Calu3 (cell line): ENCODE measurements at regions not wholly inside any gene's neighbourhood (a gene's known extent, or its start where the extent isn't known, plus 50 kb on each side); places are given as distances from the start of the nearest gene placed in this dataset.

Experiments
- BruUV-seq: library from RNA; stranded (reverse); fragments of 400-500 nt; replicated peaks from 2 replicates; lab custom pipeline; 2021; lab: Mats Ljungman, UMichigan
- CTCF ChIA-PET: fragments of 300-600 bp; sonication (Branson Sonifier 250); formaldehyde crosslinking; loops from one replicate; lab custom pipeline; 2022; ENCODE audit warnings: antibody characterized with exemption; lab: Charles Lee
- DNase-seq: peaks from one replicate; pipeline ENCODE4 v3.0.0; 2022
- H3K27ac Mint-ChIP-seq: one replicate; pipeline ENCODE4 v1.8.0; 2022; ENCODE audit warnings: mixed read lengths; ENCODE audit not compliant: unreplicated experiment
- H3K27me3 Mint-ChIP-seq: one replicate; pipeline ENCODE4 v1.8.0; 2022; ENCODE audit warnings: mixed read lengths; ENCODE audit not compliant: unreplicated experiment
- H3K36me3 Mint-ChIP-seq: one replicate; pipeline ENCODE4 v1.8.0; 2022; ENCODE audit warnings: mild to moderate bottlenecking, moderate library complexity, mixed read lengths; ENCODE audit not compliant: insufficient read depth, unreplicated experiment
- H3K4me1 Mint-ChIP-seq: one replicate; pipeline ENCODE4 v1.8.0; 2022; ENCODE audit warnings: mild to moderate bottlenecking, low read depth, mixed read lengths; ENCODE audit not compliant: unreplicated experiment
- H3K4me3 Mint-ChIP-seq: one replicate; pipeline ENCODE4 v1.8.0; 2022; ENCODE audit warnings: mild to moderate bottlenecking, low read depth, moderate library complexity, mixed read lengths; ENCODE audit not compliant: unreplicated experiment
- H3K9me3 Mint-ChIP-seq: one replicate; pipeline ENCODE4 v1.8.0; 2022; ENCODE audit warnings: low read depth, mixed read lengths; ENCODE audit not compliant: unreplicated experiment
- intact Hi-C: fragments of 100-400 bp; cut with micrococcal nuclease; formaldehyde crosslinking; loops from one replicate; pipeline ENCODE4 v1.10.0; 2022; ENCODE audit not compliant: unreplicated experiment
- TF ChIP-seq, protein P1 (sequence below): fragments of 200-600 bp; IDR thresholded peaks from one replicate; pipeline ENCODE4 v1.8.0; 2022; ENCODE audit warnings: antibody characterized with exemption; ENCODE audit not compliant: unreplicated experiment

DNA sequence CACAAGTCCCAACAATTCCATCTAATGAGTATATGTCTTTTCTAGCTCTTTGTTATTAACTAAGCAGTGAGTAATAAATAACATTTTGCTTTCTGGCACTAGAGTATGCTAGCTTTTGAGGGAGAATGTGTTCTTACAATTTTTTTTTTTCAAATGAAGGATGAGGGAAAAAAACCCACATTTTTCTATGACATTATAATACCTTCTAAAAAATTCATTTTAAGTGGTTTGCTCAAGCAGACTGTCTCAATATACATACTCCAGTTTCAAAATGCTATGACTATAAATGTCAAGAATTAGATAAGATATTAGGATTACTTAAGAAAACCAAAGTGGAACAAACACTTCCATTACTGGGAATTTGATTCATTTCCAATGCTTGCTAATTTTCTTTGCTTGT is 394.6 kb downstream of the C12orf75 start:
- TF ChIP-seq, protein P1, sequence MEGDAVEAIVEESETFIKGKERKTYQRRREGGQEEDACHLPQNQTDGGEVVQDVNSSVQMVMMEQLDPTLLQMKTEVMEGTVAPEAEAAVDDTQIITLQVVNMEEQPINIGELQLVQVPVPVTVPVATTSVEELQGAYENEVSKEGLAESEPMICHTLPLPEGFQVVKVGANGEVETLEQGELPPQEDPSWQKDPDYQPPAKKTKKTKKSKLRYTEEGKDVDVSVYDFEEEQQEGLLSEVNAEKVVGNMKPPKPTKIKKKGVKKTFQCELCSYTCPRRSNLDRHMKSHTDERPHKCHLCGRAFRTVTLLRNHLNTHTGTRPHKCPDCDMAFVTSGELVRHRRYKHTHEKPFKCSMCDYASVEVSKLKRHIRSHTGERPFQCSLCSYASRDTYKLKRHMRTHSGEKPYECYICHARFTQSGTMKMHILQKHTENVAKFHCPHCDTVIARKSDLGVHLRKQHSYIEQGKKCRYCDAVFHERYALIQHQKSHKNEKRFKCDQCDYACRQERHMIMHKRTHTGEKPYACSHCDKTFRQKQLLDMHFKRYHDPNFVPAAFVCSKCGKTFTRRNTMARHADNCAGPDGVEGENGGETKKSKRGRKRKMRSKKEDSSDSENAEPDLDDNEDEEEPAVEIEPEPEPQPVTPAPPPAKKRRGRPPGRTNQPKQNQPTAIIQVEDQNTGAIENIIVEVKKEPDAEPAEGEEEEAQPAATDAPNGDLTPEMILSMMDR: no peak
- no TSS peak for BruUV-seq
- H3K27ac Mint-ChIP-seq: no peak overlapping the region
- H3K4me1 Mint-ChIP-seq: no peaks in the 10 kb centered on the region
- peaks cover 71% of the 10 kb centered on the region for H3K27me3 Mint-ChIP-seq
- no peak overlapping the region for H3K4me3 Mint-ChIP-seq
- intact Hi-C loops: no loop called here
- no peaks in the 10 kb centered on the region for H3K36me3 Mint-ChIP-seq
- CTCF ChIA-PET: no interaction called here
- no peak for DNase-seq
- H3K9me3 Mint-ChIP-seq: peaks cover under 1% of the 10 kb centered on the region

DNA sequence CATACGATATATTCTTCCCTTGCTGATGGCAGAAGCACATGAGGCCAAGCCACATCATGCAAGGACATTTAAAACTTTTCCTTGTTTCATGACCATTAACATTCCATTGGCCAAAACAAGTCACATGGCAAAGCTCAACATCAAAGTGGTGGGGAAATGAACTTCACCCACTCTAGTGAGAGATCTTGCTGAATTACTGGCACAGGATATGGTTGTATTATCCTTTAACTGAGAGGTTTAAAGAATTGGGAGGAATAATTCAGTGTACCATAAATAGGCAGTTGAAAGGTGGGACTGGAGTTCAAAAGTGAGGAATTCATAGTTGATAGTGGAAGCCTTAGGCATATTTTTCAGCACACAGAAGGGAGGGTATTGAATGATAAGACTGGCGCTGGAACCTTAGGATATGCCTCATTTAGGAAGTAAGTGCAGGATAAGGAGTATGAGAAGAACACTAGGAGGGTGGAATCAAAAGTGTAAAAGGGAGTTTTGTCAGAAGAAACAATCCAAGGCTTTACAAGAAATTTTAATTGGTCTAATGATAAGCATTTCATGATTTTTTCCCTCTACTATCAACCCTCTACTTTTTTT is 398.8 kb downstream of the C12orf75 start:
- no peak for DNase-seq
- TF ChIP-seq, protein P1: no peak
- CTCF ChIA-PET: no interaction called here
- H3K27ac Mint-ChIP-seq: no peak overlapping the region
- no peaks in the 10 kb centered on the region for H3K36me3 Mint-ChIP-seq
- no peak overlapping the region for H3K4me3 Mint-ChIP-seq
- H3K27me3 Mint-ChIP-seq: peaks cover 71% of the 10 kb centered on the region
- no peaks in the 10 kb centered on the region for H3K4me1 Mint-ChIP-seq
- intact Hi-C loops: no loop called here
- peaks cover 6% of the 10 kb centered on the region for H3K9me3 Mint-ChIP-seq
- BruUV-seq: no TSS peak

DNA sequence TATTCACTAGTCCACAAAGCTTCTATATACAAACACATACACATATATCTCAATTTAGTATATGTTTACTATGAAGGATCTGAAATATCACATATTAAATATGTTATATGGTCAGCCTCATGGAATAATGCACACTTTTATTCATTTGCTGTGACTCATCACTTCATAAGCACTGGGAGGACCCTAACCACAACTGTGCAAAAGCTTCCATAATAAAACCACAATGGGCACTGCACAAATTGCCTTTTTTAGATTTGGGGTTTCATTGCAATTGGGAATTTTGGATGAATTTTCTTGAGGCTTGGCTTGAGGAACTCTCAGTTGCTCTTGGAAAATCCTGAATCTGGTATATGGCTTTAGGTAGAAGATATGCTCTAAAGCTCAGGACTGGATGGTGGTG is 399.4 kb downstream of the C12orf75 start:
- TF ChIP-seq, protein P1: no peak
- Mint-ChIP-seq H3K27me3 (peaks cover 65% of the 10 kb centered on the region), H3K9me3 (peaks cover 6% of the 10 kb centered on the region), H3K36me3 (no peaks in the 10 kb centered on the region), H3K4me3 (no peak overlapping the region), H3K27ac (no peak overlapping the region), H3K4me1 (no peaks in the 10 kb centered on the region)
- CTCF ChIA-PET: interaction anchor here (0.7 kb wide), 1 partner anchor 17 kb away, joined by 3 read pairs; no protein-coding TSS in a partner anchor
- BruUV-seq: no TSS peak
- intact Hi-C loops: no loop called here
- DNase-seq: no peak

DNA sequence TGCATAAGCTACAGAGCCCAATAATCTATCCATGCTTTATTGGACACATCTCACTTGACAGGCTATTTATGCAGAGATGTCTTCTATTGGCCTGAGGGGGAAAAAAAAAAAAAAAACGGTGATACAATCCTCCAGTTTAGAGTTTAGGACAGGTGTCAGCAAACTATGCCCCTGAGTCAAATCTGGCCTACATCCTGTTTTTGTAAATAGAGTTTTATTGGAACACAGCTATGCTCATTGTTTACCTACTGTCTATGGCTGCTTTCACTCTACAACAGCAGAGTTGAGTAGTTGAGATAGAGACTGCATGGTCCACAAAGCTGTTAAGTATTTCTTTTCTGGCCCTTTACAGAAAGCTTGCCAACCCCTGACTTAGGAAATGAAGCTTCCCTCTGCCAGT is 403.1 kb downstream of the C12orf75 start:
- no peak for DNase-seq
- Mint-ChIP-seq H3K4me3 (no peak overlapping the region), H3K27ac (no peak overlapping the region), H3K9me3 (peaks cover 6% of the 10 kb centered on the region), H3K36me3 (no peaks in the 10 kb centered on the region), H3K27me3 (peaks cover 57% of the 10 kb centered on the region), H3K4me1 (no peaks in the 10 kb centered on the region)
- CTCF ChIA-PET: interaction anchor here (0.7 kb wide), 2 partner anchors 26 to 181 kb away, joined by 5 read pairs; no protein-coding TSS in a partner anchor
- intact Hi-C loops: no loop called here
- TF ChIP-seq, protein P1: no peak
- no TSS peak for BruUV-seq
